ELR (cell line): ENCODE measurements at regions not wholly inside any gene's neighbourhood (a gene's known extent, or its start where the extent isn't known, plus 50 kb on each side); places are given as distances from the start of the nearest gene placed in this dataset.

Source experiments
- DNase-seq: peaks from one replicate; pipeline ENCODE4 v3.0.0-alpha.2; 2015; ENCODE audit warnings: low read depth

DNA sequence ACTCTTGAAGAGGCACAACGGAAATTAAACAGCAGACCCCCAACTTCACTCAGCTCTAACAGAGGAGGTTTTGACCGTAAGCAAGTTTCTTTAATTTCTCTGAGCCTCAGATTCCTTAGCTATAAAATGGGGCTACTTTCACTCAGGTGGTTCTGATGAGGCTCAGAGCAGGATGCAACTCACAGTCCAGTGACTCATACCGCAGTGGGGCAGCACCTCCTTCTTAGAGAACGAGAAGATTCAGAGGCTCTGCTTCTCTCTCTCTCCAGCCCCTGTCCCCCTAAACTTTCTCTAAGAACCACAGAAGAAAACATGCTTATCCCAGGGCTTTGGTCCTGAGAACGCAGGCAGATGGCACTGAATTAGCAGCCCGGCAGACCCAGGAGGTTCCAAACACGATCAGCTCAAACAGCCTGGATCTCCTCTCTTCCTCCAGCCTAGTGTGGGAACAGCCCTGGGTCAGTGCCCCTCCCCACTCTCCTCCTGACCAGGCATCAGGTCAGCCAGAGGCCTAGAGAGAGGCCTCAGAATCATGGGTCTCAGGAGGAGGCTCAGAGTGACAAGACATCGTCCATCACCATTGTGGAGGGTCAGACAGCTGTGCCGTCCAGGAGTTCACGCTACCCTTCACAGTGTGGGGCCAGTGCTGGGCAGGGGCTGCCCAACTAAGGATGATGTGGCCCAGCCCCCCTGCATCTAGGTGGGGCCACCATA, 433.0 kb downstream of the PTPRU start:
- peak; percentile 55 for DNase-seq

DNA sequence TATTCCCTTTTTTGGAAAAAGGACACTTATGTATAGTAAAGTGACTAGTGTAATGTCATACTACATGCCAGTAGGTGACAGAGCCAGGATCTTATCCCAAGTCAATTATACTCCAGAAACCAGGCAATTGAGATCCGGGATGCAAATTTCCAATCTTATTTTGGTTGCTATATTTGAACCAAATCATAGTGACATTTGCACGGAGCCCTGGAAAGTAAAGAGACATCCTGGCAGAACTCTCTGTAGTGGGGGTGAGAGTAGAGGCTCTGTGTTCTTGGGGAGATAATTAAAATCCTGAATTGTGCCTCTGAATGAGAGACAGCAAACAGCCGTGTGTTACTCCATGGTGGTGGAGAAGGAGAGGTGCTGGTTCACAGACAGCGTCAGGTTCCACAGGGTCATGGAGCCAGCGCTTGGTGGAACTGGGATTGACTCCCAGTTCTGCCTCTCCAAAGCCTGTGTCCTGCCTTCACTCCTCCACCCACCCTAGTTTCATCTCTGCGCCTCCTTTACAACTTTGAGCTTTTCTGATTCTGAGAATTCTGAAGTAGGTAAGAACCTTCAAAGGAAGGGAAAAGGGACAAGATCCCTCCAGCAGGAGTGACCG, 432.3 kb downstream of the PTPRU start:
- DNase-seq, result no peak

DNA sequence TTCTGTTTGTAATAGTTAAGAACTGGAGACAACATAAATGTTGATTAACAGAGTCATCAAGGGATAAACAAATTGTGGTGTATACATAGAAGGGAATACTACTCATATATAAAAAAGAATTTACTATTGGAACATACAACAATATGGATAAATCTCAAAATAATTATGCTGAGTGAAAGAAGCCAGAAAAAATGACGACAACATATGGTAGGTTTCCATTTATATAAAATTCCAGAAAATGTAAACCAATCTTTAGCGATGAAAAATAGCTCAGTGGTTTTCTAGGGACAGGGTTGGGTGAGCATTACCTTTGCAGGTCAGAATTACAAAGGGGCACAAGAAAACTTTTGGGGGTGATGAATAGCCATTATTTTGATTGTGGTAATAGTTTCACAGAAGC, 431.6 kb downstream of the PTPRU start:
- no peak for DNase-seq

DNA sequence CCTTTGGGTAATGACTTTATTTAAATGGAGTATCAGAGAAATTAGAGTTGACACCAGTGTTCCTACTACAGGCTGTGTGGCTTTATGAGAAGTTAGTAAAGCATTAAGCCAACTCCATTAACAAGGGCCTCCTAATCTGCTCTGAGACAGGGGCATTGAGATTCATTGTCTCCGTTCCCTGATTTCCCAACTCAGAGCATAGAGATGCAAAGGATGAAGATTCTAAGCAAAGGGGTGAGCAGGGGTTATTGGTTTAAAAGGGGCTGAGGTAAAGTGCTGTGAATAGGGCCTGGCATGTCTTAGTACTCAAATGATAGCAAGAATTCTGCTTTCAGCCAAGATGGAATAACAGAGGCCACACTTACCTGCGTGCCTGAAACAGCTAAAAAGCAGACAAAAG, 428.4 kb downstream of the PTPRU start:
- no peak for DNase-seq

DNA sequence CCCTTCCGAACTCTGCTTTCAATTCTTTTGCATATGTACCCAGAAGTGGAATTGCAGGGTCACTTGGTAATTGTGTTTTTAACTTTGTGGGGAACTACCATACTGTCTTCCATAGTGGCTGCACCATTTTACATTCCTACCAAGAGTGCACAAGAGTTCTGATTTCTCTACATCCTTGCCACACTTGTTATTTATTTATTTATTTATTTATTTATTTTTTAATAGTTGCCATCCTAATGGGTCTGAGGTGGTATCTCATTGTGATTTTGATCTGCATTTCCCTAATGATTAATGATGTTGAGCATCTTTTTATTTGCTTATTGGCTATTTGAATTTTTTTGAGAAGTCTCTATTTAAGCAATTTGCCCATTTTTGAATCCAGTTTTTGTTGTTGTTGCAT, 422.4 kb downstream of the PTPRU start:
- DNase-seq, result no peak

DNA sequence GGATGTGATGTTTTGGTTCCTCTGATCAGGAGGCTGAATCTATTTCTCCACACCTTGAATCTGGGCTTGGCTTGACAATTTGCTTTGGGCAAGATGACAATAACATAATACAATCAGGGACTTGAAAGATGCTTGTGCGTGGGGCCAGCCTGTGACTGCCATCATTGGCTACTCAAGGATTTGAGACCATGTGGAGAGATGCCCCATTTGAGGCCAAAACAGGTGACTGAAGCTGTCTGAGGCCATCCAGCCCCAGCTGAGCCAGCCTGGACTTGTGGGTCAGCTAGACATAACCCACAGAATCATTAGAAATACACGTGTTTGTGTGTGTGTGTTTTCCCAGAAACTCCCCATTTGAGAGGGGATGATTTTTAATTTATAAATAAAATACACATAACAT, 421.5 kb downstream of the PTPRU start:
- DNase-seq, result no peak

DNA sequence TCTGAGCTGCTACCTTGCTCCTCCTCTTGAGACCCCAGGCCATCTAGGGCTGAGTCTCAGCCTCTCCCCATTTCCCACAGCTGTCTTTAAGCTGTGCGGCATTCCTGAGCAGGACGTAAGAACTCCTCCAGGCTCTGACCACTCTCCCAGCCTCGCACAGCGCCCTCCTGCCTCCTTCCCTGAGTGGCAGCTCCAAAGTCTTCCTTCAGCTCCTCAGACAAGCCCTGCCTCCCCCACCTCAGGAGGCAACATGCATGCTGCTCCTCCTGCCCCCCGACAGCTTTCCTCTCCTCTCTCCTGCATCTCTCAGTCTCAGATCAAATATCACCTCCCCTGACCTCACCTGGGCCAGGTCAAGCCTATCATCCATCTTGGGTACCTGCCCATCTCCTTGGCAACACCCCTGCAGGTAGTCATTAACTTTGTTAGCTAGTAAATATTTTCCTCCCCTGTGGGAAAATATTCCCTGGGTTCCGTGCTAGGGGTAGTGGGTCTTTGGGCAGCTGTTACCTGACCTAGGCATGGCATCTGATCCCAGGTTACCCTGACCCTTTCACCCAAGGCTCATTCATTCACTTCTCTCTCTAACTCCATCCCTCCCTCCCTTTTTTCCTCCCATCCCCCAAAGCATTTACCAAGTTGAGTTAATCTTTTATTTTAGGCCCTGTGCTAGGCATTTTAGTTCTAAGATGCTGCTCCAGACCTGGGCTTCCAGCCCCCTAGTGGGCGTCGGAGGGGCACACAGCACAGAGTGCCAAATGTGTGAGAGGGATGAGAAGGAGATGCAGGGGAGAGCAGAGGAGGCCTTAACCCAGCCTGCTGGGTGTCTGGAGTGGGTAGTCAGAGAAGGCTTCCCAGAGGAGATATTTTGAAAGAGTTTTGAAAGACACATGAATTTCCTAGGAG, 419.9 kb downstream of the PTPRU start:
- DNase-seq, result peak; percentile 58

DNA sequence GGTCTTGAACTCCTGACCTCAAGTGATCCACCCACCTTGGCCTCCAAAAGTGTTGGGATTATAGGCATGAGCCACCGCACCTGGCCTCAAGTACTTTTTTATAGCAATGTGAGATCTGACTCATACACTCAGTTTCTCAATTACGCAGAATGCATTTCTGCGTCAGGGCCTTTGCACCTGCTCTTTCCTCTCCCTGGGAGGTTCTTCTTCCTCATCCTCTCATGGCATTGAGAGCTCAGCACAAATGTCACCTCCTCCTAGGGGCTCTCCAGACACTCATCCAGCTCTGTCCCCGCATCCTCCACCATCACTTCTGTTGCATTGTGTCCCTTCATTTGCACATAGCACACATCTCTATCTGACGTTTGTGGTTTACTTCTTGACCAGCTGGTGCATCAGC, 418.8 kb downstream of the PTPRU start:
- no peak for DNase-seq

DNA sequence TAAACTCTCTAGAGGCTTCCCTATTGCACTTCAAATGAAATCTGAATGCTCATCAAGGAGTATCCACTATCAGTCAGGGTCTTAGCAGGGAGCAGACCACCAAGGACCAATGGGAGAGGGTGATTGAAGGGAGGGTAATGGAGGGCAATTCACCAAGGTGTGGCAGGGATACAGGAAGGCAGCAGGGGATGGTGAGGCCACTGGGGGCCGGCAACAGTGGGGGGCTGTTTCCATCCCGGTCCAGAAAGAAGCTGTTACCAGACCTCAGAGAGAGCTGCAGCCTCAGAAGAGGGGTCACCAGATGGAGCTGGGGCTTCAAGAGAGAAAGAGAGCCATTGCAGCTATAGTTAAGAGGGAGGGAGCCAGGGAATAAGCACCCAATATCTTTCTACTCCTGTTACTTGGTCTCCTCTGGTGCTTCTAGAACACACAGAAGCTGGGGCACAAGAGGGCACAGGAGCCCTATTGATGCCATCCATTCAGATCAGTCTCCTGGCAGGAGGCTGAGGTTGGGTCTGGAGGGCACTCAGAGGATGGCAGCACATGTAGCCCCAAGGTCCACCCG, 417.6 kb downstream of the PTPRU start:
- no peak for DNase-seq

DNA sequence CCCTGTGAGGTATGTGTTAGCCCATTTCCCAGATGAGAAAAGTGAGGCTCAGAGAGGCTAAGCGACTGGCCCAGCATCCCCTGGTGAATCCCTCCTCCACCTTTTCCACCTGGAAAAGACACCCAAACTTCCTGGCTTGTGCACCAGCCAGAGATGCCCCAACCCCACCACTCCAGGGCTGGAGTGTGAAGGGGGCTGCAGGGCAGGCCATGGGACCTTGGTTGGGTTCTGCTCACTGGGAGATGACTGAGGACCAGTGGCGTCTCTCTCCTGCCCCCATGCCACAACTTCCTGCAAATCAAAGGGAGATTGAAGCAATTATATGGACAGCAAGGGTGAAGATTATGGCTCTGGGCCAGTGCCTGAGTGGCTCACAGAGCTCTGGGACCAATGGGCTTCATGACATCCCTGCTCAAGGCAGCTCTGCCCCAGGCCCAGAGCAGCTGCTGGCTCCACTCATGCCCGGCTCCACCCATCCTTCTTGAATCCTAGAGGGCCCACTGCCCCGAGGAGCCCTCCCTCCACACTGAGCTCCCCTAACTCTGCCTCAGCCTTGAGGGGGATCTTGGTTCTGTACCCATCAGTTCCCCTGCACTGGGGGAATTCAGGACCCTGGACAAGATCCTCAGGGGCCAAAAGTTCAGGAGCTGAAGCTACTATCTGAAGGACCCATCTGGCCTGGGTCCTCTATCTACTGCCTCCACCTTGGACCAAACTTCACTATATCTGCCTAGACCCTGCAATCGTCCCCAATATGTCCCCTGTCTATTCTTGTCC, 416.9 kb downstream of the PTPRU start:
- no peak for DNase-seq

DNA sequence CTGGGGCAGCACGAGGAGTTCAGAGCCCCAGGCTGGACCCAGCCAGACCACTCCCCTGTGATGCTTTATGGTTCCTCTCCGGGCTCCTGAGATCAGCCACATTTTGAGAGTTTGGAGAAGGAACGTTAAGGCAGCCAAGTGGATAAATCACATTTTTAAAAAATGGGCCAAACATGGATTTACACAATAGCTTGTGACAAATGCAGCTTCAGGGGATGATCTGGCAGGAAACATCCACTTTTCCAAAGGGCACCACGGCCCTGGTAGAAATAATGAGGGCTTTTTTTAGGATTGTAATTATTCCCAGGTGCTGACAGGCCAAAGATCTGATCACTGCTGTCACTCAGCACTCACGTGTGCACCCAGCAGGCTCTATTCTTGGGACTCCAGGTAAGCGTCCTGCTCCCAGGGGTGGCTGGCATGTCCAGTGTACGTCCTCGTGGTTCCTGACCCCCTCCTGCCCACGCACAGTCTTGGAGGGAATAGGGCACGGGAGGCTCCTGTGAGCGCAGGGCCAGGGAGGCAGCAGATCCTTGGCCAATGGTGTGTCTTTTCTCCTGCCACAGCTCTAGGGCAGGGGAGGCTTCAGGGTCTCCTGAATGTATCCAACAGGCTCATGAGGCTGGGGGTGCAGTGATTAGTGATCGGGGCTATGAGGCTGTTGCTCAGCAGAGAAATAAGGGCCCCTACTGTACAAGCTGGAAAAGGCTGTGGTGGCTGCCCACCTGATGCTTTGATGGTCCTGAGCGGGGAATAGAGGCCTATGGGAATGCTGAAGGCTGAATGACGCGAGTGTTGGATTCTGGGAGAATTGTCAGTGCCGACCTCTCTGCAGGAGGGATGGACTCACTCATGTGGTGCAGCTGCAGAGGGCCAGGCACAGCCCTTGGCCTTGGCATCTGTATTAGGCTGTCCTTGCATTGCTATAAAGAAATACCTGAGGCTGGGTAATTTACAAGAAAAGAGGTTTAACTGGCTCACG, 415.7 kb downstream of the PTPRU start:
- DNase-seq, result no peak

DNA sequence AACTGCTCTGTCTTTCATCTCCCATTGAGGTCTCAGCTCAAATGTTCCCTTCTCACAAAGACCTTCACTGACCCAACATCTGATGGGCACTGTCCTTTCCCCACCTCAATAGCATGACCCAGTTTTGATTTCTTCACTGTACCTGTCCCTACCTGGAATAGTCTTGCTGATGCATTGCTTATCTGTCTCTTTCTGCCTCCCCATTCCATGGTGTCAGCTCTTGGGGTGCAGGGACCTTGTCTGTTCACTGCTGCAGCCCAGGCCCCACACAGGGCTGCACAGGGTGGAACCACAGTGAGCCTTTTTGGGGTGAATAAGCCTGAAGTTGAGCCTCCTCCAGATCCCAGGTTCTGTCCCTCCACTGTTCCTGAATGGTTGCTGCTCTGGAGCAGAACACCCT, 414.9 kb downstream of the PTPRU start:
- DNase-seq, result no peak

DNA sequence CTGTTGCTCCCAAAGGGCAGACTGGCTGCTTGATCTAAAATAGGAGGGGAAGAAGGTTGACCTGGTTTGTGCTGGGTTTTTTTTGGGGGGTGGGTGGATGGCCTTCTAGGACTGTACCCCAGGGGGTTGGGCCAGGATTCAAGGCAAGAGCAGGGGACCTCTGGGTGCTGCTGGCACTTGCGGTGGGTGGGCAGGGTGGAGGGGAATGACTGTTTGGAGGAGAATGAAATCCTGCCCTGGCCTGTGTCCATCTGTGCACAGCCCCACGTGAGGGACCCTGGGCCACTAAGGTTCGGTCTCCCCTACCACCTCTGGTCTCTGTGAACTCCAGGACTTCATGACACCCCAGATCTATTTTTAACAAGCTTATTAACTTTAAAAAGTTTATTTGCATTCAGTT, 414.2 kb downstream of the PTPRU start:
- DNase-seq, result no peak

DNA sequence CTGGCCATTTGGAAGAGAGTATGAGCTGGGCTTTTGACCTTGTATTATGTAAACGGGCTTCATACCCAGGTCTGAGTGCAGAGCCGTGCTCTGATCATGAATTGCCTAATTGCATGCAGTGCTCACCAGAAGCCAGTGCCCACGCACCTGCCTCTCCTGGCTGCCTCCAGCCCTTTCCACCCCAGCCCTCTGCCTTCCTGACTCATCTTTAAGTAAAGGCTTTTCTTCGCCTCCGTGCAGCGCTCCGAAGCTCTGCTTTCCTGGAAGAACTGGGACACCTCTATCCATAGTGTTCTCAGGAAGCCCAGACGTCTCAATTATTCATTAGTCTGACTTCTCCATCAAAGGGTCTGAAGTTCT, 413.7 kb downstream of the PTPRU start:
- no peak for DNase-seq

DNA sequence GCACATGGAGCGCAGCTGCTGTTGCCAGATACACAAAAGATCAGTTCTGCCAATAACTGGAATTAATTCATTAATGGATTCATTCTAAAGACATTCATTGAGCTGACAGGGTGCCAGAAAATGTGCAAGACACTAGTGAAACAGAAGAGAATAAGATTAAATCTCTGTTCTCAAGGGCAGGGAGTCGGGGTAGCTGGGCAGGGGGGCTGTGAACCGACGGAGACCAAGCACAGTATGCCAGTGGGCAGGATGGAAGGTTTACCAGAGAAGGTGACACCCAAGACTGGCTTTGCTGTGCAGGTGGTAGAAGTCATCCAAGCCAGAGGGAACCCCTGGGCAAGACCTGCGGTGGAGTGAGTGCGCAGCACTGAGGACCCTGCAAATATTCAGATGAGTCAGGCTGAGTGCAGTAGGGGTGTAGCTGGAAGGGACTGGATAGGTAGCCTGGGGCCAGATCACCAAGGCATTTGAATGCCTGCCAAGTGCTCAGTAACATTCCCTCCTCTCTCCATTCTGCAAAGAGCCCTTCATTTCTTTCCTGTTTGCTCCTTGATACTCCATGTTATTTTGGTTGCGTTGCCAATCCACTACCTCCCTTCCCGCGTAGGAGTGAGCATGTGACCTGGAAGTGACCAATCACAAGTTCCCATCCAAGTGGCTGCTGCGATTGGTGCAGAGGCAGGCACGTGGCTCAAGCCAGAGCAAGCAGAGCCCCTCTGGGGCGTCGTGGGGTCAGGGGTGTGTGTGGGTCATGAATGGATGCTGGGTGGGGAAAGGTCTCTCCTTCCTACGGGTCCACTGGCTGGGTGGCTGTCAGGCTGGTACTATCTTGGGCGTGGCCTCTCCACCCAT, 413.1 kb downstream of the PTPRU start:
- DNase-seq, result peak; percentile 88

DNA sequence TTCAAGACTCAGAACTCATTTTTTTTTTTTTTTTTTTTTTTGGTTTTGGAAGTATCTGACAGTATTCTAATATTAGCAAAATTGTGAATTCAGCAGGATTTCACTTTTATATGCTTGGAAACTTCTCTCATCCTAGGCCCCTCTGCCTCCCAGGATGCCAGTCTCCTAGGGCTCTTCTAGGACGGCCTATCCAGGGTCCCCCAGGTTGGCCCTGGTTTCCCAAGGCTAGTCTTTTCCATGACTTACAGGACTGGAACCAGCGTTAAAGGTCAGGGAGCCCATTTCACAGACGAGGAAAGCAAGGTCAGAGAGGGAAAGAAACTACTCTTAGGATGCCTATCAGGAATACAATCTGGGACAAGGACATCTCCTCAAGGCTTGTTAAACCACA, 412.5 kb downstream of the PTPRU start:
- DNase-seq, result no peak

DNA sequence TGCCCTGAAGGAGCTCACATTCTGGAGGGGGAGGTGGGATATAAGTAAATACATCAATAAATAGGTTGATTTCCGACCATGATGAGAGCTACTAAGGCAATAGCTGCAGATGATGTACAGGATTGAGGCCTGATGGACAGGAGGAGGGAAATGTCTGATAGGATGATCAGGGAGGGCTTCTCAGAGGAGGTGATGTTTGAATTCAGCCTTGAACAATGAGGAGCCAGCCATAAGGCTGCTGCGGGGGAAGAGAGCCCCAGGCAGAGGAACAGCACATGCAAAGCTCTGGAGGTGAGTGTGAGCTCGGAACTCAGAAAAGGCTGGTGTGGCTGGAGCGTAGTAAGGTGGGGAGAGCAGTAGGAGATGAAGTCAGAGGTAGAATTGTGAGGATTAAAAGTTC, 411.7 kb downstream of the PTPRU start:
- DNase-seq, result no peak

DNA sequence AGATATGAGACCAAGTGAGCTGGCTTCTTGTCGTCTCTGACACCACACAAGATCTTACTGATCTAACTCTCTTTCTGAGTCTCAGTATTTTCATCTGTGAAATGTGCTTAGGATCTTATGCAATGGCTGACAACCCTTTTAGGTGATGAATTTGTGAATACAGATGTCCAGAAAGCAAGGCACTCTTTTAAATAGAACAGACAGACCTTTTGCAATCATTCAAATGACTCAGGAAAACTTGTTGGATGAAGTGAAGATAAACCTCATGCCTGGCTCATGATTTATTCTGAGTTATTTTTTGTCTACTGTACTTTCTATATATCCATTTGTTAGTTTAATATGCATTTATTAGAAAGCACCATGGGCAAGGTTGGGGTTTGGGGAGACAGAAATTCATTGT, 411.3 kb downstream of the PTPRU start:
- peak; percentile 41 for DNase-seq

DNA sequence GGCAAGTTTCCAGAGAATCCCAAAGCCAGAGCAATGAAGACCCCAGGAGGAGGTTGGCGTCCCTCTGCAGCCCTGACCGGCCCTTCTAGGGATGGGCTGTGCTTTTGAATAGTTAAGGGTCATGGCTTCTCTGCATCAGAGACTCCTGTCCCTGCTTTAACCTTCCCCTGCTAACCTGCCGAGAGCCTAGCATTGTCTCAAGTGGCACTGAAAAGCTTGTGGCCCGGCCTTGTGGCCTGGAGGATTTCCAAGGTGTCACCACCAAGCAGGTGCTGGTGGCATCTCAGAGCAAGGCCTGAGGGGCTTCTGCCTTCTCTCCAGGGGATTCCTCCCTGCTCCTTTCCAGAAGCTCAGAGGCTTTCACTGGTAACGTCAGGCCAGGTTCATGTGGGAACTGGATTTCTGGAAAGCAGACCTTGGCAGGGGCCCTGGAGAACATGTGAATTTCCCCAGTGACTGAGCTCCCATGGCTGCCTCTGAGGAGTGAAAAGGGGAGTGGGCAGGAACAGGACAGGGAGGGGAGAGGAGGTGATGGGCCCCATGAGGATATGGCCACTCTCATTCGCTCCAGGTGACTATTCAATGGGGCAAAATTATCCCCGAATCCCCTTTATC, 409.9 kb downstream of the PTPRU start:
- DNase-seq, result no peak
